ENCODE measurements at regions not wholly inside any gene's neighbourhood (a gene's known extent, or its start where the extent isn't known, plus 50 kb on each side); places are given as distances from the start of the nearest gene placed in this dataset.

DNA sequence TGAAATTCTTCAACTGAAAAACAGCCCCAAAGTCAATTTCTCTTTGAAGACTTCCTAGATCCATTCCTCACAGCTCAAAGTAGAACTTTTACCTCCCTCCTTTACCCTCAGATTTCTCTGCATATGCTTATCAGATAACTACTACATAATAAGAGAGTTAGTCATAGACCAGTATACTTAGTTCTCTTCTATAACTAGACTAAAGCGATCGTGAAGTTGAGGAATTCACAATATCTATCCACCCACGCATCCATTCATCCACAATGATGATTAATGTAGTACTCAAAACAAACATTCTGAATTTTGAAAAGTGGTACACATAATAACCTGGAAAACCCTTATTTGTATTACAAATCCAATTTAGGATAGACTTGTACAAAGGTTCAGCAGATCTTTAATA, 800.9 kb upstream of the TENM4 start:
- no peak overlapping the region for H4K5ac ChIP-seq (ENCODE audit: low read depth, low read length)
- no peaks in the 10 kb centered on the region for H4K20me1 ChIP-seq (ENCODE audit: insufficient read depth, low read length)
- H3K56ac ChIP-seq (ENCODE audit: extremely low read depth, insufficient read depth, low read length): no peak overlapping the region
- H3K36me3 ChIP-seq (ENCODE audit: control insufficient read depth, insufficient read depth, low read length): no peaks in the 10 kb centered on the region
- no peak overlapping the region for H3K4me3 ChIP-seq (ENCODE audit: insufficient read depth, low read depth, low read length)
- H3K23ac ChIP-seq (ENCODE audit: low read depth, low read length): no peak overlapping the region
- H2BK20ac ChIP-seq (ENCODE audit: low read depth, low read length): no peak overlapping the region
- no peaks in the 10 kb centered on the region for H3K9me3 ChIP-seq (ENCODE audit: control insufficient read depth, insufficient read depth, low read length)
- no peak overlapping the region for H4K91ac ChIP-seq (ENCODE audit: insufficient read depth, low read depth, low read length)
- H4K8ac ChIP-seq (ENCODE audit: low read depth in 2 of 2, low read length in 2 of 2): no peak overlapping the region
- H3K14ac ChIP-seq (replicated peaks; ENCODE audit: low read depth, low read length): no peak overlapping the region
- ATAC-seq (ENCODE audit: low read depth) (no peak), DNase-seq (peak; percentile 4)
- no CpG with 5 or more reads among the region's 3 CpGs for WGBS, 2 experiments (ENCODE audit: extremely low coverage in 2 of 2, insufficient read length in 1 of 2)
- CTCF ChIA-PET: no interaction called here
- H3K79me1 ChIP-seq (ENCODE audit: low read depth in 1 of 2, low read length in 2 of 2): no peaks in the 10 kb centered on the region
- H2BK5ac ChIP-seq (ENCODE audit: low read depth, low read length, poor library complexity, severe bottlenecking): no peak overlapping the region
- no peak overlapping the region for H3K4me2 ChIP-seq (ENCODE audit: low read depth, low read length)
- no peak overlapping the region for H2AFZ ChIP-seq (replicated peaks; ENCODE audit: low read length, poor library complexity)
- H3K27me3 ChIP-seq (ENCODE audit: control insufficient read depth, insufficient read depth, low read length): no peaks in the 10 kb centered on the region
- dilution Hi-C loops (cut with HindIII; ENCODE audit: low sequenced_read_pairs, unreplicated experiment): no loop called here
- H3K4ac ChIP-seq (ENCODE audit: low read depth, low read length): no peak overlapping the region
- no peak overlapping the region for H2AK5ac ChIP-seq (ENCODE audit: low read depth, low read length)
- no peak overlapping the region for H3K27ac ChIP-seq (ENCODE audit: insufficient read depth, low read length)
- TF ChIP-seq MXI1 (IDR thresholded peaks at IDR 0.05; ENCODE audit: borderline replicate concordance, low read depth, low read length) (no peak), MAZ (IDR thresholded peaks at IDR 0.05; ENCODE audit: borderline replicate concordance, low read depth, low read length) (no peak), FOS (IDR thresholded peaks at IDR 0.05; ENCODE audit: low read depth, low read length) (no peak), POLR2A (IDR thresholded peaks at IDR 0.05; ENCODE audit: low read depth, low read length) (no peak), NFE2L2 (IDR thresholded peaks at IDR 0.05; ENCODE audit: low read depth, low read length) (no peak)
- TF ChIP-seq, protein P1, sequence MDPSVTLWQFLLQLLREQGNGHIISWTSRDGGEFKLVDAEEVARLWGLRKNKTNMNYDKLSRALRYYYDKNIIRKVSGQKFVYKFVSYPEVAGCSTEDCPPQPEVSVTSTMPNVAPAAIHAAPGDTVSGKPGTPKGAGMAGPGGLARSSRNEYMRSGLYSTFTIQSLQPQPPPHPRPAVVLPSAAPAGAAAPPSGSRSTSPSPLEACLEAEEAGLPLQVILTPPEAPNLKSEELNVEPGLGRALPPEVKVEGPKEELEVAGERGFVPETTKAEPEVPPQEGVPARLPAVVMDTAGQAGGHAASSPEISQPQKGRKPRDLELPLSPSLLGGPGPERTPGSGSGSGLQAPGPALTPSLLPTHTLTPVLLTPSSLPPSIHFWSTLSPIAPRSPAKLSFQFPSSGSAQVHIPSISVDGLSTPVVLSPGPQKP (IDR thresholded peaks at IDR 0.05; ENCODE audit: borderline replicate concordance, low read depth, low read length): no peak
- TF ChIP-seq, protein P2, sequence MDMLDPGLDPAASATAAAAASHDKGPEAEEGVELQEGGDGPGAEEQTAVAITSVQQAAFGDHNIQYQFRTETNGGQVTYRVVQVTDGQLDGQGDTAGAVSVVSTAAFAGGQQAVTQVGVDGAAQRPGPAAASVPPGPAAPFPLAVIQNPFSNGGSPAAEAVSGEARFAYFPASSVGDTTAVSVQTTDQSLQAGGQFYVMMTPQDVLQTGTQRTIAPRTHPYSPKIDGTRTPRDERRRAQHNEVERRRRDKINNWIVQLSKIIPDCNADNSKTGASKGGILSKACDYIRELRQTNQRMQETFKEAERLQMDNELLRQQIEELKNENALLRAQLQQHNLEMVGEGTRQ (IDR thresholded peaks at IDR 0.05; ENCODE audit: low read depth, low read length): no peak
- no peaks in the 10 kb centered on the region for H3K4me1 ChIP-seq (ENCODE audit: control insufficient read depth, insufficient read depth, low read length)
- in situ Hi-C loops (cut with MboI; ENCODE audit: low sequenced_read_pairs): no loop called here
- POLR2A ChIA-PET (ENCODE audit: unreplicated experiment): no interaction called here
- intact Hi-C loops (cut with micrococcal nuclease): no loop called here
- H2AK9ac ChIP-seq (replicated peaks; ENCODE audit: low read depth, low read length, poor library complexity): no peak overlapping the region
- H3K9me1 ChIP-seq (ENCODE audit: insufficient read depth, low read length): no peaks in the 10 kb centered on the region
- no TSS peak for BruUV-seq (replicated peaks)
- no peak overlapping the region for H3K18ac ChIP-seq (ENCODE audit: low read depth, low read length)
- no peak overlapping the region for H2BK120ac ChIP-seq (ENCODE audit: low read depth, low read length)
- no peak overlapping the region for H2BK15ac ChIP-seq (ENCODE audit: low read depth, low read length)
- H3K9ac ChIP-seq (ENCODE audit: low read depth, low read length): no peak overlapping the region
